IMR-90 (cell line): ENCODE measurements at regions not wholly inside any gene's neighbourhood (a gene's known extent, or its start where the extent isn't known, plus 50 kb on each side); places are given as distances from the start of the nearest gene placed in this dataset.

Experiments
- ATAC-seq: fragments of 200-7000 bp; cut with Tn5 transposase; 2 replicates; pipeline ENCODE4 v1.9.1; 2020; ENCODE audit warnings: low read depth, mild to moderate bottlenecking, moderate library complexity
- BruUV-seq: library from RNA; stranded (reverse); fragments of 400-500 nt; replicated peaks from 2 replicates; lab custom pipeline; 2021; lab: Mats Ljungman, UMichigan
- CTCF ChIA-PET: fragments of 300-600 bp; formaldehyde crosslinking; extraction: SDS; loops from one replicate; lab custom pipeline; 2021; ENCODE audit warnings: antibody characterized with exemption; lab: Yijun Ruan, JAX
- POLR2A ChIA-PET: fragments of 300-600 bp; sonication (Branson Sonifier 250); formaldehyde crosslinking; loops from one replicate; lab custom pipeline; 2022; ENCODE audit warnings: antibody characterized with exemption; ENCODE audit not compliant: unreplicated experiment; lab: Charles Lee
- DNase-seq: peaks from one replicate; pipeline ENCODE4 v3.0.0; 2013
- H2AFZ ChIP-seq: replicated peaks from 2 replicates; pipeline ENCODE3; 2013; ENCODE audit warnings: low read length, mild to moderate bottlenecking; ENCODE audit not compliant: poor library complexity
- H2AK5ac ChIP-seq: 2 replicates; pipeline ENCODE4 v1.6.1; 2013; ENCODE audit warnings: low read depth, low read length, inconsistent platforms
- H2AK9ac ChIP-seq: replicated peaks from 2 replicates; pipeline ENCODE3; 2013; ENCODE audit warnings: mild to moderate bottlenecking, low read depth, low read length, moderate library complexity; ENCODE audit not compliant: poor library complexity
- H2BK120ac ChIP-seq: 2 replicates; pipeline ENCODE4 v1.6.1; 2013; ENCODE audit warnings: low read depth, low read length, inconsistent platforms
- H2BK15ac ChIP-seq: 3 replicates; pipeline ENCODE4 v1.6.1; 2013; ENCODE audit warnings: low read depth, low read length, inconsistent platforms
- H2BK20ac ChIP-seq: 2 replicates; pipeline ENCODE4 v1.6.1; 2013; ENCODE audit warnings: low read depth, mild to moderate bottlenecking, inconsistent platforms, low read length, moderate library complexity
- H2BK5ac ChIP-seq: 2 replicates; pipeline ENCODE4 v1.6.1; 2013; ENCODE audit warnings: mild to moderate bottlenecking, low read depth, low read length, inconsistent platforms; ENCODE audit not compliant: poor library complexity, severe bottlenecking
- H3K14ac ChIP-seq: replicated peaks from 2 replicates; pipeline ENCODE4 v1.6.1; 2013; ENCODE audit warnings: low read depth, low read length, inconsistent platforms
- H3K18ac ChIP-seq: 2 replicates; pipeline ENCODE4 v1.6.1; 2013; ENCODE audit warnings: low read depth, low read length, control low read depth
- H3K23ac ChIP-seq: 2 replicates; pipeline ENCODE4 v1.6.1; 2013; ENCODE audit warnings: low read depth, low read length, inconsistent platforms
- H3K27ac ChIP-seq: 2 replicates; pipeline ENCODE4 v1.5.1; 2013; ENCODE audit warnings: mild to moderate bottlenecking, control low read depth, low read length; ENCODE audit not compliant: insufficient read depth
- H3K27me3 ChIP-seq: 2 replicates; pipeline ENCODE4 v1.6.1; 2013; ENCODE audit warnings: low read length; ENCODE audit not compliant: control insufficient read depth, insufficient read depth
- H3K36me3 ChIP-seq: 2 replicates; pipeline ENCODE4 v1.6.1; 2013; ENCODE audit warnings: low read length, mixed read lengths; ENCODE audit not compliant: control insufficient read depth, insufficient read depth
- H3K4ac ChIP-seq: 2 replicates; pipeline ENCODE4 v1.6.1; 2013; ENCODE audit warnings: low read depth, low read length, inconsistent platforms
- H3K4me1 ChIP-seq: 2 replicates; pipeline ENCODE4 v1.6.1; 2013; ENCODE audit warnings: low read length, mixed read lengths; ENCODE audit not compliant: control insufficient read depth, insufficient read depth
- H3K4me2 ChIP-seq: 2 replicates; pipeline ENCODE4 v1.6.1; 2013; ENCODE audit warnings: low read depth, mild to moderate bottlenecking, control low read depth, low read length, moderate library complexity
- H3K4me3 ChIP-seq: 2 replicates; pipeline ENCODE4 v1.5.1; 2013; ENCODE audit warnings: low read depth, mild to moderate bottlenecking, control low read depth, low read length, moderate library complexity; ENCODE audit not compliant: insufficient read depth
- H3K56ac ChIP-seq: 2 replicates; pipeline ENCODE4 v1.6.1; 2013; ENCODE audit warnings: low read length, inconsistent platforms; ENCODE audit not compliant: insufficient read depth; ENCODE audit errors: extremely low read depth
- H3K79me1 ChIP-seq, 2 experiments: 2 replicates each; pipeline ENCODE4 v1.6.1; 2013; ENCODE audit warnings: low read length in 2 of 2, inconsistent platforms in 1 of 2, low read depth in 1 of 2
- H3K9ac ChIP-seq: 2 replicates; pipeline ENCODE4 v1.6.1; 2013; ENCODE audit warnings: low read depth, low read length, control low read depth
- H3K9me1 ChIP-seq: 2 replicates; pipeline ENCODE4 v1.6.1; 2013; ENCODE audit warnings: low read length, inconsistent platforms; ENCODE audit not compliant: insufficient read depth
- H3K9me3 ChIP-seq: 2 replicates; pipeline ENCODE4 v1.6.1; 2013; ENCODE audit warnings: low read length; ENCODE audit not compliant: control insufficient read depth, insufficient read depth
- H4K20me1 ChIP-seq: 2 replicates; pipeline ENCODE4 v1.6.1; 2013; ENCODE audit warnings: low read length, inconsistent platforms; ENCODE audit not compliant: insufficient read depth
- H4K5ac ChIP-seq: 2 replicates; pipeline ENCODE4 v1.6.1; 2013; ENCODE audit warnings: mild to moderate bottlenecking, low read depth, low read length, control low read depth
- H4K8ac ChIP-seq, 2 experiments: 2 replicates each; pipeline ENCODE4 v1.6.1; 2013; ENCODE audit warnings: low read depth in 2 of 2, low read length in 2 of 2, control low read depth in 1 of 2, inconsistent platforms in 1 of 2
- H4K91ac ChIP-seq: 2 replicates; pipeline ENCODE4 v1.6.1; 2013; ENCODE audit warnings: low read depth, low read length, inconsistent platforms; ENCODE audit not compliant: insufficient read depth
- MAZ ChIP-seq: IDR thresholded peaks from 2 replicates; pipeline ENCODE4 v1.6.1; 2012; ENCODE audit warnings: low read depth, mild to moderate bottlenecking, low read length, improper control_type of control experiment, moderate library complexity, borderline replicate concordance
- WGBS, 2 experiments: methylation state at CpG; one replicate each; pipeline versions ENCODE4 v1.1.5 to v1.1.7; 2013; ENCODE audit warnings: missing lambda C conversion rate in 2 of 2; ENCODE audit not compliant: insufficient read length in 1 of 2; ENCODE audit errors: extremely low coverage in 2 of 2; 5-methylcytosine and 5-hydroxymethylcytosine counted together
- dilution Hi-C: fragments of 300-500 bp; cut with HindIII; formaldehyde crosslinking; loops from one replicate; pipeline ENCODE4 v1.14.3; 2018; ENCODE audit warnings: low sequenced_read_pairs; ENCODE audit not compliant: unreplicated experiment
- in situ Hi-C: fragments of 300-500 bp; cut with MboI; formaldehyde crosslinking; loops from 3 replicates; pipeline ENCODE4 v1.14.3; 2019; ENCODE audit warnings: low sequenced_read_pairs, inconsistent platforms, mixed read lengths
- intact Hi-C: fragments of 100-400 bp; cut with micrococcal nuclease; formaldehyde crosslinking; loops from 2 replicates; pipeline ENCODE4 v1.10.0; 2022

GRCh38 chr5:107769519-107769918 is 98.8 kb upstream of the EFNA5 start:
- no peak overlapping the region for H3K56ac ChIP-seq
- no TSS peak for BruUV-seq

More at GRCh38 chr5:107769519-107769918, 98.8 kb upstream of the EFNA5 start:
- Histone ChIP-seq H3K4ac (no peak overlapping the region), H3K79me1 (no peaks in the 10 kb centered on the region), H2AK5ac (no peak overlapping the region), H2AFZ (no peak overlapping the region), H4K8ac (no peak overlapping the region), H3K9ac (no peak overlapping the region), H2BK15ac (no peak overlapping the region), H3K4me1 (peaks cover 1% of the 10 kb centered on the region; the same call in 1 of the 2 replicates), H3K4me3 (no peak overlapping the region), H3K9me1 (no peaks in the 10 kb centered on the region), H2AK9ac (no peak overlapping the region), H4K5ac (no peak overlapping the region), H3K4me2 (no peak overlapping the region; the same call in 1 of the 2 replicates), H3K27ac (no peak overlapping the region), H2BK120ac (no peak overlapping the region; the same call in 1 of the 2 replicates), H4K91ac (no peak overlapping the region), H2BK20ac (no peak overlapping the region), H3K9me3 (no peaks in the 10 kb centered on the region), H3K18ac (no peak overlapping the region), H3K23ac (no peak overlapping the region), H2BK5ac (no peak overlapping the region), H3K14ac (no peak overlapping the region), H3K27me3 (no peaks in the 10 kb centered on the region), H4K20me1 (no peaks in the 10 kb centered on the region), H3K36me3 (no peaks in the 10 kb centered on the region)
- in situ Hi-C loops (no loop called here), dilution Hi-C loops (no loop called here), intact Hi-C loops (no loop called here)
- ChIA-PET POLR2A (no interaction called here), CTCF (no interaction called here)
- ATAC-seq, result no peak
- 80% methylated on average over 2 of the region's 5 CpGs; no CpG with 5 or more reads in 1 of the 2 experiments for WGBS, 2 experiments
- TF ChIP-seq MAZ, result no peak
- no peak for DNase-seq
